HG03457 (cell line): ENCODE measurements at regions not wholly inside any gene's neighbourhood (a gene's known extent, or its start where the extent isn't known, plus 50 kb on each side); places are given as distances from the start of the nearest gene placed in this dataset.
A peak's percentile ranks its signal among the peaks of the same experiment; 100 is the strongest.

Experiments
- ATAC-seq: cut with Tn5 transposase; IDR thresholded peaks from one replicate; pipeline ENCODE4 v1.9.1; 2021; ENCODE audit warnings: moderate number of reproducible peaks; ENCODE audit not compliant: unreplicated experiment

DNA sequence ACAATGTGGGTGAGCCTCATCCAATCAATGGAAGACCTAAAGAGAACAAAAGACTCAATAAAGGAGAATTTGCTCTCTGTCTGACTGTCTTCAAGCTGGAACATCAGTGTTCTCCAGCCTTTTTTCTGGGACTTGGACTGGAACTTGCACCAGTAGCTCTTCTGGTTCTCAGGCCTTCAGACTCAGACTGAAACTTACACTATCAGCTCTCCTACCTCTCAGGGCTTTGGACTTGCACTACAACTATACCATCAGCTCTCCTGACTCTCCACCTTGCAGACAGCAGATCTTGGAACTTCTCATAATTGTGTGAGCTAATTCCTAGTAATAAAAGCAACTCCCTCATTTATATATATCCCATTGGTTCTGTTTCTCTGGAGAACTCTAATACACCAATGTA is 185.9 kb downstream of the SMIM20 start:
- no peak for ATAC-seq

- no peak for ATAC-seq
Observed at GRCh38 chr4:26101011-26101410, 187.0 kb downstream of the SMIM20 start.

DNA sequence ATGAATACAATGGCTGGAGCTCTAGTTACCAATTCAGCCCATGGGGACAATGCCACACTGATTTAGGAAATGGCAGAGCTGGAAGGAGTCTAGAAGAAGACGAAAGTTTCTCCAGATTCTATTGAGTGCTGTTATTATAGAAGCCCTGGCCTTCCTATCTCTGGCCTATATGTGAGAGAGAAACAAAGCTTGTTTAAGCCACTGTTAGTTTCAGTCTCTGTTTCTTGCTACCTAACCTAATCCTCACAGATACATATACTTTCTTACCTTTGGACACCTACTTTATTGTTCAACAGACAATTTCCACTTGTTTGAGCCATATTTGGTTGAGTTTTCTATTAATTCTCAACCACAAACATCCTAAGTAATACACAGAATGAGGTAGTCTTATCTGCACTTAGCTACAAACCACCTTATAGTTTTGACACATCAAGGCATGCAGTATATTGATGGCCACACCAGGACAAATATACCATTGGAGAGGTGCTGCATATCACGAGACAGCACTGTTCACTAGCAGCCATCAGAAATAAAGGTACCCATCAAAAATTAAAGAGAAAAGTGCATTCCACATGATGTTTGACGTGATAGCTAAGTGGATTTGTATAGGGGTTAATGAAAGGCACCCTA is 190.2 kb downstream of the SMIM20 start:
- ATAC-seq = no peak

DNA sequence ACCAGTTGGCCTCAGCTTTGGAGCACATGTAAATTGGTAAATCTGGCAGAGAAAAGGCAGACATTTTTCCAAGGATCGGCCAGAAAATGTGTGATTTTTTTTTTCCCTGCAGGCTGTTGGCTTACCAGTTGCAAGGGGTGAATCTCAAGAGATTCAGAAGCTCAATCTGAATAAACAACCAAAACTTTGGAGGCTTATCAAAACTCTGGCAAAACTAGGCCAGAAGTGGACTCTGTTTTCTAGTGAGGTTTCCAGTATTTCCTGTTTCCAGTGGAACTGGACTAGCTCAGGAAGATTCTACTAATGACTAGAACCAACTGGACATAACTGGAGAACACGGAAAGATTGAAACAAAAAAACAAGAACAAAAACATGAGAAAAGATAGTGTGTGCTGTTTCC is 191.3 kb downstream of the SMIM20 start:
- ATAC-seq = no peak

GRCh38 chr4:26105815-26106699 is 192.0 kb downstream of the SMIM20 start:
- ATAC-seq = no peak

DNA sequence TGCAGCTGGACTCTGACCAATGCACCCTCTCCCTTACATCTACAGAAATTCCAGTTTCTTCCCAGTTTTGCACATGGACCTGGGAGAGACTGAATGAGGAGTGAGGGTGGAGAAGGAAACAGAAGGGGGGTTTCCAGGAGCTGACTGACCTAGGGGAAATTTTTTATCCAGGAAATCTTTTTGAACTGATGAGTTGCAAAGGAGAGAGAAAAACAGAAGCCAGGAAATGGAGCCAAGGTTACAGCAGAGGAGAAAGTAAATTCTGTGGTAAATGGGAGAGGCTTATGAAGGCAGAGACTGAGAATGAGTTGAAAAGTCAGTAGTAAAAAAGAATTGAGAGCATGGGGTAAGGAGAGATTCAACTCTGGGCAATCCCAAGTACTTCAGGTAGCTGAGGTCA is 192.8 kb downstream of the SMIM20 start:
- ATAC-seq = no peak

- ATAC-seq = no peak
Observed at GRCh38 chr4:26108054-26108453, 194.0 kb downstream of the SMIM20 start.

GRCh38 chr4:26110493-26110892 is 196.5 kb downstream of the SMIM20 start:
- ATAC-seq = no peak

DNA sequence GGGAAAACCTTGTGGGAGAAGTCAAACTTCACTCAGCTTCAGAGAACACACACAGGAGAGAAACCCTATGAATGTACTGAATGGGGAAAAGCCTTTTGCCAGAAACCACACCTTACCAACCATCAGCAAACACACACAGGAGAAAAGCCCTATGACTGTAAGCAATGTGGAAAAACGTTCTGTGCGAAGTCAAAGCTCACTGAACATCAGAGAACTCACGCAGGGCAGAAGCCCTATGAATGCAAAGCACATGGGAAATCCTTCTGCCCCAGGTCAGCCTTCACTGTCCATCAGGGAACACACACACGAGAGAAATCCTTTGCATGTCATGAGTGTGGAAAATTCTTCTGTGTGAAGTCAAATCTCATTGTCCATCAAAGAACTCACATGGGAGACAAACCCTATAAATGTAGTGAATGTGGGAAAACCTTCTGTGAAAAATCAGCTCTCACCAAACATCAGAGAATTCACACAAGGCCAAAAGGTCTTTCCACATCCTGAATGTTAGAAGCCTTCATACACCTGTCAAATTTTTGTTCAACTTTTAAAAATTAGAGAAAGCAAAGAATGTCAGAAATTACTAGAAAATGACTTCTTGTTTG is 199.4 kb downstream of the SMIM20 start:
- ATAC-seq = no peak

GRCh38 chr4:26116057-26116456 is 202.0 kb downstream of the SMIM20 start:
- ATAC-seq = no peak

- ATAC-seq = no peak
Observed at GRCh38 chr4:26120098-26120825, 200.6 kb upstream of the RBPJ start.

- no peak for ATAC-seq
Observed at GRCh38 chr4:26122690-26123089, 198.1 kb upstream of the RBPJ start.

GRCh38 chr4:26124753-26125321 is 196.0 kb upstream of the RBPJ start:
- no peak for ATAC-seq

DNA sequence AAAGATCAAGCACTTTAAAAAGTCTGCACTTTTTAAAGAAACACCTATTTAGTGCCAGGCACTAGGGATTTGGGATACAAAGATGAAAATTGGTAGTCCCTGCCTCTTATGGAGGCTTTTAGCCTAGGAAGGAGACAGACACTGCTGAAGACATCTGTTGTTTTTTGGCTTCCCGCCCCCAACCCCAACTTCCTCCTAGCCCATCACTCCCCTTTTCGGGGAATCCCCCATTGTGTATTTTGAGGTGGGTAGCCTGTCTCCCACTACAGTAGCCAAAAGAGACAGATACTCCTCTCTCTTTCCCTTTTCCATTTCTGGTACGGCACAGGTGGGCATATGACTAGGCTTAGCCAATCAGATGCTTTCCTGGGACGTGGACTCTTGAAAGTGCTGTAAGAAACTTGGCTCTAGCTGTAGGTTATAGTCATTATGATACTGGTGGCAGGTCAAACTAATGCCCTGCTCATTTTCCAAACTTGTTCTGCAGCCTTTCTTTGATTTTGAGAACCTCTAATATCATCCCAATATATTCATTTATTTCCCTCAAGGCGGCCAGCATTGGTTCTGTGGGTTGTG is 194.6 kb upstream of the RBPJ start:
- ATAC-seq = peak; percentile 58

DNA sequence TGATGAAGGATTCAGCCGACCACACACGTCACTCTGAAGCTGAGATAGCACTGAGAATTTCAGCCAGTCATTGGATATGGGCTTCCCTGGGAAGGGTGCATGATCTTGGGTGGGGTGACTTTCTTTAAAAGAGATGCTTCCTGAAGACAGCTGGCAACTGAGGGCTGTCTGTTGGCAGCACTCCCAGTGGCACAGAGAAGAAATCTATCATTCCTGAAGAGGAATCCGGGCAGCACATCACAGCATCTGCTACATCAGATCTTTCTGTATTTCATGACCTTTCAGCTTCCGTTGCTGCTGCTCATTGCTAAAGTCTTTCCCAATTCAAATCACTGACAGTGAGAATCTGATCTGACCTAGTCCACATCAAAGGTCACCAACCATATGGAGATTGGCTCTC is 193.8 kb upstream of the RBPJ start:
- ATAC-seq = no peak

DNA sequence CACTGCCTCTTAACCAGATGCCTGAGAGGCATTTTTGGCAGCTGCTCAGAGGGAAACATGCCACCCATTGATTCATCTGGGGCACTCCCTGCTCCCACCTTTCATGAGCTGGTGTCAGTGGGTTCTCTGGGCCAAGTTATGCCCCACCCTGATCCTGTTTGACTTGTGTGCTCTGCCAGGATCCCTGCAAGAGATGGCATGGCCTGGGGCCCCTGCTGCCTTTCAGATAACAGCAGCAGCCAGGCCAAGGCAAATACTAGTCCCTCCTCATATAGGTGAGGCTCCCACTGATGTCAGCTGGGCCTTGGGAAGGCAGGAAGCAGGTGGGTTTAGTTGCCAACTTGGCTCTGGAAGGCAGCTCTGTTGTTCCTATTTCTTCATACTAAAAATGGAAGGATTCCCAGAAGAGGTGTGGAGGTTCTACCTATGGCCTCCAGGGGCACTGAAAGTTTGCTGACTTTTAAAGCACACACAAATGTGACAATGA is 192.9 kb upstream of the RBPJ start:
- ATAC-seq = no peak

GRCh38 chr4:26130173-26130572 is 190.6 kb upstream of the RBPJ start:
- ATAC-seq = no peak

DNA sequence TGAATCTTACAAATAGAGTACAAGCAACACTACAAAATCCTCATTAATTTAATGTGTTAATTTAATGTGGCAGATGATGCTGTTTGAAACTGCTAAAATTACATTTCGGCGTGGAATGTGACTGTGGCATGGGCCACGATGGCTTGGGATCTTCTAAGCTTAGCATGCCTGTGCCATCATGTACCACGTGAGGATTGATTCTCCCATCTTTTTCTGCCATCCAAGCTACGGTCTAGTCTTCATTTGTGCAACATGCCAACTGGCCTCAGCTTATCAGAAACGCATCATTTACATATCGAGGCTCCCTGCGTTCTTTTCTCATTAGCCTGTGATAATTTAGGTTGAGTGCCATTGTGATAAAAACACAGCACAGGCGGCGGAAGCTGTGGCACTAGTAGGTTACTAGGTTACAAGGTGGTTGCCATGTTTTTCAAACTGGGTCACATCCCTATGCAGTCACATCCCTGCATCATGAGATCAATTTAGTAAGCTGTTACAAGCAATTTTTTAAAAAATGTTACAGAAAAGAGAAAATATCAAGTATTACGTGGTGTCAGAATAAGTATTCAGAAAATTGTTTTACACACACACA is 189.9 kb upstream of the RBPJ start:
- no peak for ATAC-seq

GRCh38 chr4:26131711-26132110 is 189.1 kb upstream of the RBPJ start:
- ATAC-seq = no peak

- no peak for ATAC-seq
Observed at GRCh38 chr4:26132858-26133257, 188.0 kb upstream of the RBPJ start.
